ENCODE measurements at regions not wholly inside any gene's neighbourhood (a gene's known extent, or its start where the extent isn't known, plus 50 kb on each side); places are given as distances from the start of the nearest gene placed in this dataset.
"Not testable (repeated sequence)": the region's sequence is repeated elsewhere in the genome, so short reads cannot be mapped to it uniquely, and the experiment has no call there.

DNA sequence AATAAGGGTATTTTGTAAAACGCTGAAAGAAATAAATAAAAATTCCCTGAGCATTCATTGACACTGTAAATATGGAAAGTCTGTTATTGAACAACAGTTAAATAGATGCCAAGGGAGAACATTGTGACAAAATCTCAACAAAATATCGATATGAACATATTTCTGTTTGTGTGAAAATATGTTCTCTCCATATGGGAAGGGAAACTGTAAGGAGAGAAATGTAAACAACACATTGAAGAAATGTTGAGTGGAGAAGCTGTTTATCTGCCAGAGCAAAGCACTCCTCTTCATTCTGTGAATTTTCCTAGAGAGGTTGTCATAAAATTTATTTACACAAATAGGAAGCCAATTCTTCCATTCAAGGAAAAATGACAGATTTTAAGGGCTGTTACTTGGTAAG, 57.1 kb upstream of the EOMES start:
- DNase-seq, result no peak

DNA sequence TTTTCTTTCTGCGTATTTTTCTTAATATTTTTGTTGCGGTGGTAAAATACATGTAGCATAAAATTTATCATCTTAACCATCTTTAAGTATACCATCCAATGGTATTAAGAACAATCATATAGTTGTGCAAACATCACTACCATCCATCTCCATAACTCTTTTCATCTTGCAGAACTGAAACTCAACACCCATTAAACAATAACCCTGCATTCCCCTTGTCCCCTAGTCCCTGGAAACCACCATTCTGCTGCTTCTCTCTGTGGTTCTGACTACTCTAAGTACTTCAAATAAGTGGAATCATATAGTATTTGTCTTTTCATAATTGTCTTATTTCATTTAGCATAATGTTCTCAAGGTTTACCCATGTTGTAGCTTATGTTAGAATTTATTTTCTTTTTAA, 67.3 kb upstream of the EOMES start:
- no peak for DNase-seq

DNA sequence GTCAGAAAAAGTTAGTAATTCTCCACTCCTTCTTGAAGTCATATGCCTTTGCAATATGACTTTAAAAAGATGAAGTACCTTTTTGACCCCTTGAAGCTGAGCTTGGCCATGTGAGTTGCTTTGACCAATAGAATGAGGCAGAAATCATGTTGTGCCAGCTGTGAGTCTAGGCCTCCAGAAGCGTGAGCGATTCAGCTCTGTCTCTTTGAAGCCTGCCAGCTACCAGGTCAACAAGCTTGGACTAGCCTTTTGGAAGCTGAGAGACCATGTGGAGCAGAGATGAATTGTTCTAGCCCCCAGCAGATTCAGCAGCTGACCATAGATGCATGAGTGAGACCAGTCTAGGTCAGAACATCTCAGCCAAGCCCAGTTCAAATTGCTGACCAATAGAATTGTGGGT, 69.8 kb upstream of the EOMES start:
- no peak for DNase-seq

DNA sequence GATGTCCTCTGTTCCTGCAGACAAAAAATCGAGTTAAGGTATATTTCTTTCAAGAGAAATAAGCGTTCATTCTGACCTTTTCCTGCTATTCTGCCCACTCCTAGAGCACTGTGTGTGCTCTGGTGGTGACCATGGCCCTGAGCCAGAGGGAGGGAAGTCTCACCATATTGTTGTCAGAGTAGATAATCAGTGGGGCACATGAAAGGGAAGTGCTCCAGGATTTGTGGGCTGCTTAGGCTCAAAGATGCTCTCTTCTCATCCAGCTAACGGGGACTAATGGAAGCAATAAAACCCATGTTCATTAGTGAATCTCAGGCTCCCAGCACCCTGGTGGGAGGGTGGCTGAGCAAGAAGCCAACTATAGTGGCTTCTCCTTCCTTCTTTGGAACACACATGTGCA, 70.7 kb upstream of the EOMES start:
- DNase-seq, result no peak

DNA sequence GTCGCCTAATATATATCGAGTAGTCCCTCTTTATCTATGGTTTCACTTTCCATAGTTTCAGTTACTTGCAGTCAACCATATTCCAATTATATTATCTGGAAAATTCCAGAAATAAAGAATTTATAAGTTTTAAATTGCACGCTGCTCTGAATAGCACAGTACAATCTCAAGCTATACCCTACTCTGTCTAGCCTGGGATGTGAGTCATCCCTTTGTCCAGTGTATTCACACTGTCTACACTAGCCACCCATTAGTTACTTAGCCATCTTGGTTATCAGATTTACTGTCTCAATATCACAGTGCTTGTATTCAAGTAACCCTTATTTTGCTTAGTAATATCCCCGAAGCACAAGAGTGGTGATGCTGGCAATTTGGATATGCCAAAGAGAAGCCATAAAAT, 72.1 kb upstream of the EOMES start:
- DNase-seq, result no peak

DNA sequence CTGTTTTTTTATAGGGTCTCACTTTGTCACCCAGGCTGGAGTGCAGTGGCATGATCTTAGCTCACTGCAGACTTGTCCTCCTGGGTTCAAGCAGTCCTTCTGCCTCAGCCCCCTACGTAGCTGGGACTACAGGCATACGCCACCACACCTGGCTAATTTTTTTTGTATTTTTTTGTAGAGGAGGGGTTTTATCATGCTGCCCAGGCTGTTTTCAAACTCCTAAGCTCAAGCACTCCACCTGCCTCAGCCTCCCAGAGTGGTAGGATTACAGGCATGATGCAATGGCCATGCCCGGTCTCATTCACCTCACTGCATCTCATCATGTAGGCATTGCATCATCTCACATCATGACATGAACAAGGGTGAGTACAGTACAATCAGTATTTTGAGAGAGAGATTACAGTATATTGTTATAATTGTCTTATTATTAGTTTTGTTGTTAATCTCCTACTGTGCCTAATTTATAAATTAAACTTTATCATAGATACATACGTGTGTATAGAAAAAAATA, 74.3 kb upstream of the EOMES start:
- DNase-seq, result no peak

DNA sequence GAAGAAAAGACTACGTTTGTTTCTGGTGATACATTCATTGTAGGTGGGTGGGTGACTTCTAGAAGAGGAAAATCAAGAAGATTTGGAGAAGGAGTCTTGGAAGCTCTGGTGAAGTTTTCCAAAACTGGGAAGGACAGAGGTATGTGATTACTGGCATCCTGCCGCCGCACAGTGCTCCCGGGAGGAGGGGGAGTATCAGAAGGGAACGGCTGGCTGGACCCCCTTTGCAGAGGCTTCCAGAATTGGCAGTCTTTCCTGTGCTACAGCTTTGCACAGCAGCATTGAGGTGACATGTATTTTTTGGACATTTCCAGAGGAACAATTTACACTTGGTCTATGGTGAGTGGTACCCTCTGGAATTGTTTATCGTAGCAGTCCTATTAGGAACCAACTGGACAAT, 75.7 kb upstream of the EOMES start:
- no peak for DNase-seq

DNA sequence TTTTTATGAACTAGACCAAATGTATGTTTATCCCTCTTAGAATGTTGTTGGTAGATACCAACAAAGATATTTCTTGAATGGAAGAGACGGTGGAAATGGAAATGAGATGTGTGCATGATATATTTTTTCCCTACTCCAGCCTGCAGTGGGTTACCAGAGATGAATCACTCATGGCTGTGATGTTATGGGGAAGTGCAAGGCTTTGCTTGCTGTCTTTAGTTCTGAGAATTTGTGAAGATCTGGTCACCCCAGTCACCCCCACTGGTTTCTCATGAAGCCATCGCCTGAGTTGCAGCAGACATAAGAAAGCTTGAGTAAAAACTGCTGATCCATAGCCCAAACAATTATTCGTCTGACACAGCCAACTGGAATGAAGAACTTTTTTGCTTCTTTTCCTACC, 78.1 kb upstream of the EOMES start:
- no peak for DNase-seq

DNA sequence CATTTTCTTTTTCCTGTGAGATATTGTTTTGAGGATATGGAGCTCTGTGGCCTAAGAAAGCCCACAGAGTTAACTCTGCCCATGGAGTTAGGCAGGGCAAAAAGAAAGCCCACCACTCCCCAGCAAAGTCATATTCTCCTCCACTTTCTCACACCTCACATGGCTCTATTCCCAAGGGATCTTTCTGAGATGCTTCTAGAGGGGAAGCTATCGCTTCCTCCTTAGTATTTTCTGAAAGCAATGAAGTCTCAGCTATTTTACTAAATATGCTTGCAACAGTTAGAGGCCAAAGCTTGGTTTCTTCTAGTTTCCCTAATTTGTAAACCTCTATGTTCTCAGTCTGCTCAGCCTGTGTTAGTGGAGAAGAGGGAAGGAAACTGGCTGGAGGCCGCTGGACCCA, 80.3 kb upstream of the EOMES start:
- no peak for DNase-seq

DNA sequence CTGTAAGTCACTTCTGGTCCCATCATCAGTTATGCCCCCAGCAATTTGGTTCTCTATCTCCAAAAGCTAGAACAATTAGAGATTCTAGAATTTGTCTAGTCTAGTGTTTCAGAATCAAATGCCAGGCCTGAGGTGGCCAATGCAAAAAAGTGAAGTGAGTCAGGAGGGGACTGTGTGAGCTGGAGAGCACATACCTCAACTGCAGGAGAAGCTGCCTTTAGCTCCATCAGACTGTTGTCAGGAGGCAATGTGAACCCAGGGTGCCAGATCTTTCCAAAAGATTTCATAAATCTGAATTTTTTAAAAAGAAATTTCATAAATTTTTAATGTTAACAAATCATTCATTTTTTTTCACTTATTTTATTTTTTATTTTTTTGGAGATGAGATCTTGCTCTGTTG, 80.7 kb upstream of the EOMES start:
- DNase-seq, result no peak

DNA sequence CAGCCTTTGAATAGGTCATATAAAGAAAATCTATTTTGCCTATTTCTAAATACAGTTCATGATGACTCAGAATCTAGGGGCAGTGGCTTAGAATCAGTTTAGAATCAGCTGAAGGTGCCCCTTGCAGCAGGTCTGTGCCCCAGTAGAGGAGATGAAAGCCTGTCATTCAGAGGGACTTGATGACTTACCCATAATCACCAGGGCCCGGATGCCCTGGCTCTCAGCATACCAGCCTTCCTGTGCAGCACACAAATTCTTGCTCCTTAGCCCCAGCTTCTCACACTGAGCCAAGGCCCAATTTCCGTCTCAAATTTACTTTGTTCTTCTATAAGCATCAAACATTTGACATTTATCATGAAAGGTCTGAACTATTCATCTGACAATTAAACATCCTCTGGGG, 83.2 kb upstream of the EOMES start:
- no peak for DNase-seq

DNA sequence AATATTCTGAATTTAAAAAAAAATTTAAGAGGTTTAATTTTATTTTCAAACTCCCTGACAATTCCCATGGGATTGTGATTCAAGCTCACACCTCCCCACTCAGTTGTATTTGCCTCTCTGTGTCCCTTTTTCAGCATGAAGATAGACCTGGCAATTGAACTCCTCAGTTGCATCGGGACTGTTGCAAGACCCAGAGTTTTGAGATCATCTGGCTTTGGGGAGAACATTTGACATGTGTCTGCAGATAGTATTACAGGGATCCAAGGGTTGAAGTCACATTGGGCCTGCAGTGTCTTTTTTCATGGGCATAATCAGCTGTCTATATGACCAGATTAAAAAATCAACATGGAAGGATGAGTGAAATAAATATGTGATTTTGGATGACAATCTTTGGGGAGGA, 91.1 kb upstream of the EOMES start:
- no peak for DNase-seq

DNA sequence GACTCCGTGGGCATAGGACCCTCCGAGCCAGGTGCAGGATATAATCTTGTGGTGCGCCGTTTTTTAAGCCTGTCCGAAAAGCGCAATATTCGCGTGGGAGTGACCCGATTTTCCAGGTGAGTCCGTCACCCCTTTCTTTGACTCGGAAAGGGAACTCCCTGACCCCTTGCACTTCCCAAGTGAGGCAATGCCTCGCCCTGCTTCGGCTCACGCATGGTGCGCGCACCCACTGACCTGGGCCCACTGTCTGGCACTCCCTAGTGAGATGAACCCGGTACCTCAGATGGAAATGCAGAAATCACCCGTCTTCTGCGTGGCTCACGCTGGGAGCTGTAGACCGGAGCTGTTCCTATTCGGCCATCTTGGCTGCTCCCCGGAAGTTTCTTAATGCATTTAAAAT, 99.5 kb upstream of the EOMES start:
- DNase-seq, result not testable (repeated sequence)

DNA sequence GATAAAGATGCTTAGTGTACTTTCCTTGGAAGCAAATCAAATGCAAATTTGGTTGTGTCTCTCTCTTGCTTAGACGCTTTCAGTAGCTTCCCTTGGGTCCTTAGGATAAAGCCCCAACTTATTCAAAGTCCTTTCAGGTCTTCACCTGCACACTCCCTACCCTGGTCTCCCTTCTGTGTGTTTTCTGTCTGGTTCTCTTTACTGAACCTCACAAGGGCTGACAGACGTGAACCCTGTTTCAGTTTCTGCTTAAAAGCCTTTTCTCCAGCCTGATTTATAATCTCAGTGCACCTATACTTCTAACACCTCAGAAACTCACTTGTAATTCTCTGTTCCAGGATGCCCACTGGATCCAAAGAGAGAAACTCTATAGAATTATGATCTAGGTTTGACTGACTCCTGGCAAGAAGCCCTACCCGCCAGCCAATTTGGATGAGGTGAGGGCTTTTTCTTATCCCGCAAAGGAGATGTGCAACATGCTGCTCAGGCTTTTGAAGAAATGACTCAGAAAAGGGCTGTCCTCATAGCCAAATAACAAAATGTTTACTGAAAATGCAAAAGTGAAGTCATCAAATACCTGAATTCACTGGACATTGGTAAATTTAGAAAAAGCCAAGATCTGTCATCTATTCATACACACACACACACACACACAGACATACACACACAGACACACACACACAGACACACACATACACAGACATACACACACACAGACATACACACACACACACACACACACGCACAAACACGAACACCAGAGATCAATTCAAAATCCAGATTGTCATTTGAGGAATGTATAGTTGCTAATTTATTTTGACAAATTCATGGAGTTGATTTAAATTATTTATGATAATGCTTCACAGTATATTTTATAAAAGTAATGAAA, 102.4 kb upstream of the EOMES start:
- no peak for DNase-seq

DNA sequence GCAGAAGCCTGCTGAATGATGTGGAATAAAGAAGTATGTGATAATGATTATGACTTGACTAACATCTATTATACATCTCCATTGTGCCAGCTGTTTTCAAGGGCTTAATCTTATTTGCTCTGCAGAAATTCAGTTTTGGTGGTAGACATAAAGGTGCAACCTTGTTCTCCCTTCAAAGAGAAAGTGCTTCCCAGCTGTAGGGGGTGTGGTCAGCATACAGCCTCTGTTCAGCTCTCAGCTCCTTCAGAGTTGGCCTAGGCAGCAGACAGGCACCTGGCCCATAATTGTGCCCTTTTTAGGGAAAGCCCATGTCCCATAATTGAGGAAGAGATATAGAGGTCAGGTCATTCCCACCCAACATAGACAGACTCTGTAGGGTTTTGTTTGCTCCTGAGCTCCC, 104.3 kb upstream of the EOMES start:
- DNase-seq, result peak in 1 of 2 experiments; percentile 6

DNA sequence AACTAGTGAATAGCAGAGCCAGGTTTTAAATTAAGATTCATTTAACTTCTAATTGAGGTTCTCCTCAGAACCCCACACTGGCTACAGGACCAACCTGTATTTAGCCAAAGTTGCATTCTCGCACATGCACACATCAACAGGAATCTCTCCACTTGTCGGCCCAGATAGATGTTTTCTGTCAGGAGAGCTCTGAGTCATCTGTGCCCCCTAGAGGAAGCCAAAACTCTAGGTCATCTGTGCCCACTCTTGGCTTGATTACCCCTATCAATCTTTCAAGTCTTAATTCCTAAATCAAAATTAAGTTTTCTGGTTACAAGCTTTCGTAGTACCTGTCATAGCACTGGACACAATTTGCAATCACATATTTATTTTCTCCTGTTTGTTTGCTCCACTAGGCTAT, 104.9 kb upstream of the EOMES start:
- no peak for DNase-seq

DNA sequence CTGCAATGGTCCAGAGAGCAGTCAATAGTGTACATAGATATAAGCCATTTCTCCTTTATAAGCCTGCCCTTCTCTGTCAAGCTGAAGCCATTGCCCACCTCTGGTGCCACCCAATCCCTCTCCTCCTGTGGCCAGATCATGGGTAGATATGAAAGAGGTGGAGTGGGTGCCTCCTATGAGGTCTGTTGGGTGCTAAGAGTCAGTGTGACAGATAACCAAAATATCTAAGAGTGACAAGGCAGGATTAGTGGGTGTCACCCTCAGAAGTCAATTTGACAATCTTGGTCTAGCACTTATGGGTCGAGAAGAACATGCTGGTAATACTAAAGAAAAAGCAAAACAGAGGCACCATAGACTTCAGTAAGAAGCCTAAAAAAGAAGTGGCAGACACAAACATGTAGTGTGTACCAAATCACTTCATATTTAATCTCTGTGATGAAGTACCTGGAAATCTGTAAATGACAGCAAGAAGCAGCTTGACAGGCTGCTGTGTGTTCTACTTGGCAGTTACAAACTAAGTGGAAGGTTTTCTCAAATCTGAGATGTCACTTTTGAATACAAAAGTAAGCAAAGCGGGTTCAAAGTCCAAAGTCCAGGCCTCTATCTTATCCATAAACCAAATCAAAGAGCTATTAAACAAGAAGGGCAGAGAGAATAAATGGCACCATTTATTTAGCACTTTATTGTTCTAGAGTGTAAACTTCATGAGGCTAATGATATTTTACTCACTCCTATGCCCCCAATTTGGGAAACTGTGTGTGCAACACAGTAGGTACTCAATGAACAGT, 118.9 kb upstream of the EOMES start:
- DNase-seq, result no peak

DNA sequence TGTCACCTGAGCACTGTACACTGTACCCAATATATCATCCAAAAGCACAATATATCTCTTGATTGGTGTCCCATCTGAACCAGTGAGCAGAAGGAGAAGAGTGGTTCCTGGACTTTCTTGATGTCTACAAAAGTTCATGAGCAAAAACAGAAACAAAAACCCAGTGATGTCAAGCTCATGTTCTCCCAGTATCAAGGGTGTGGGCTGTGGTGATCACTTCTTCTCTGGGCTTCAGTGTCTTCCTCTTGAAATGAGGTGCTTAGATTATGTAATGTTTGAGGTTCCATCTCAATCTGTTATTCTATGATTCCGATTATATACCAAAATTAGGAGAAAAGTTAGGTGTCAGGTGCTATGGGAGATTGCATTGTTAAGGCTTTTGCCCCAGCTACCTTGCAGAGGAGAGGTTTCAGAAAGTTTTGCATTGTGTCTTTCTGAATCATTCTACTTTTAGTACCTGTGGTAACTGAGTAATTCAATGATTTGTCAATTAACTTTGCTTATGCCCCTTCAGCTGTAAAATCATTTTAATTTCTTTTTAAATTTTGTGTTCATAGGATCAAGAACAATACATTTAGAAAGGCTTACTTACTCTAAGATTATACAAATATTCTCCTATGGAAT, 122.0 kb upstream of the EOMES start:
- no peak for DNase-seq

DNA sequence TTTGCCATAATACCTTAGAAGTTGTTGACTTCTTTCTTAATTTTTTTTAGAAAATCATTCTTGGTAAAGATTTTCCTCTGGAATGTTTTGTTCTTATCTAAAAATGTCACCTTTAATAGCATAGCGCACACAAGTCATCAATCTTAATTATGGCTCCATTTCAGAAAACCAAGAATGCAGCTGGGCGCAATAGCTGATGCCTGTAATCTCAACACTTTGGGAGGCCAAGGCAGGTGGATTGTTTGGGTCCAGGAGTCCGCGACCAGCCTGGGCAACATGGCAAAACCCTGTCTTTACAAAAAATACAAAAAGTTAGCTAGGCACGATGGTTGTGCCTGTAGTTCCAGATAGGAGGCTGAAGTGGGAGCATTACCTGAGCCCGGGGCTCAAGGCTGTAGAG, 125.6 kb upstream of the EOMES start:
- DNase-seq, result no peak

DNA sequence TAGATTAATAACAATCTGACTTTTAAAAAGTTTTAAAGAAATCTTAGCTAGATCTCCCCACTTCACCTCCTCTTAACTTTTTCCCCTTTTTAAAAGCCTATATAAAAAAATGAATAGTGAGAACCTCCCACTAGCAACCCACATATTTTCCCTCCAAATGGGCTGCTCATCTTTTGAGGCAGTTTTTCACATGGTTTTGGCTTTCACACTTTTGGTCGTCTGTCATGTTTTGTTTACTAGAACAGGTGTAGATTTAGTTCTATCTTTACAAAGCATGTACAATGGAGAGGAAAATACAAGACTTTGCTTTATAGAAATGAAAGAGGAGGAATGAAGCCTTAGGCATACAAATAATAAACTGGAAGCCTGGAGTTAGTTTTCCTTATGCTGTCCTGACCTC, 126.7 kb upstream of the EOMES start:
- no peak for DNase-seq

DNA sequence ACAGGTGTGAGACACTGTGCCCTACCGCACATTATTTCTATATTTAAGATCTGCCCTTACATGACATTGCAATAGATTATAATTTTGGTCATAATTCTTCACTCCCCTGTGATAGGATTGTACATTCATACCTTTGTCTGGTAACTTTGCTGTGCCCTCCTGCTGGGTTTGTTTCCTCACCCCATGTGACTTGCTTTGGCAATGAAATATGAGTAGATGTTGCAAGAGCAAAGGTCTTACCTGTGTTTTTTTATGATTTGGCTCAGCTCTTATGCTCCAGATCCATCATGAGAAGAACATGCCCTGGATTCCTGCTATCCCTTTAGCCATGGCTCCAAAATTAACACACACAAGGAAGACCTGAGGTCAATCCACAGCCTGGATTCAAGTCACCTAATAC, 137.7 kb upstream of the EOMES start:
- no peak for DNase-seq

DNA sequence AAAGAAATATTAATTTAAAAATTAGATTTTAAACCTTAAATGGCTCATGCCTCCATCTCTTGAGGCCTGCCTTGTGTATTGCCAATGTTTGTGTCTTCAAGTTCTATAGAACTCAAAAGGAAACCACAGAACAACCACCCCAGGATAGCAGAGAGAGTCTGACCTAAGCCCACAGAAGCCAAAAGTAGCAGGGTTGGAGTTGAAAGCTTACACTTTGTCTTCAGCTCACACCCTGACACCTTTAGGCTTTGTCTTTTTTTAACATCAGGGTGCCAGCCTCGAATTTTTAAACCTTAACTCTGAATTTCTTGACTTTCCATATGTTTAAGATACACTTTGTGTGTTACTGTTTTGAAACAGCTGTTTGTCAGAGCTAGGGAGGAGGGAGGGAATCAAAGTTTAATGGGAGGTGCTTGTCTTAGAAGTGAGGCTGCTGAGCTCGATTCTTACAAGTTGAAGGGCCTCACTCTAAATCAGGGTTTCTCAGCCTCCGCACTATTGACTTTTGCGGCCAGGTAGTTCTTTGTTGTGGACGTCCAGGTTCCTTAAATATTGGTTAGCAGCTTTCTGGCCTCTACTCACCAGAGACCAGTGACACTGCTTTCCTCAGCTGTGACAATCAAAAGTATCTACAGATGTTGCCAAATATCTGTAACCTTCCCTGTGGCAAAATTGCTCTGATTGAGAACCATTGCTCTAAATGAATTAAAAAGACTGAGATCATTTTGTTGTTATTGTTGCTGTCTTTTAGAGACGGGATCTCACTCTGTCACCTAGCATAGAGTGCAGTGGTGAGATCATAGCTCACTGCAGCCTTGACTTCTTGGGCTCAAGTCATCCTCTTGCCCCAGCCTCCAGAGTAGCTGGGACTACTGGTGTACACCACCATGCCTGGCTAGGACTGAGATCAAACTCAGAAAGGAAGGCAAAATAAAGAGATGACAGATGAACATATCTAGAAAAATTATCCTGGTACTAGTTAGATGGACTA, 139.2 kb upstream of the EOMES start:
- DNase-seq, result no peak

DNA sequence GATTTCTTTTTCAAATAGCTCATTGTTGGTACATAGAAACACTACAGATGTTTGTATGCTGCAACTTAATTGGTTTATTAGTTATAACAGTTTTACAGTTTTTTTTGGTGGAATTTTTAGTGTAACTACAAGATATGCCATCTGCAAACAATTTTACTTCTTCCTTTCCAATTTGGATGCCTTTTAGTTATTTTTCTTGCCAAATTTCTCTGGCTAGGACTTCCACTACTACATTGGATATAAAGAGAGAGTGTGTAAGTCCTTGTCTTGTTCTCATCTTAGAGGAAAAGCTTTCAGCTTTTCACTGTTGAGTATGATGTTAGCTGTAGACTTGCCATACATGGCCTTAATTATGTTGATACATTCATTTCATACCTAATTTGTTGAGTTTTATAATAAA, 143.6 kb upstream of the EOMES start:
- no peak for DNase-seq

Measured in NCI-H524 (cell line).